Fibroblast of gingiva (primary cell): ENCODE measurements at regions not wholly inside any gene's neighbourhood (a gene's known extent, or its start where the extent isn't known, plus 50 kb on each side); places are given as distances from the start of the nearest gene placed in this dataset.

ENCODE experiments used
- DNase-seq: peaks from one replicate; pipeline ENCODE4 v3.0.0-alpha.2; 2011; ENCODE audit warnings: low read depth

DNA sequence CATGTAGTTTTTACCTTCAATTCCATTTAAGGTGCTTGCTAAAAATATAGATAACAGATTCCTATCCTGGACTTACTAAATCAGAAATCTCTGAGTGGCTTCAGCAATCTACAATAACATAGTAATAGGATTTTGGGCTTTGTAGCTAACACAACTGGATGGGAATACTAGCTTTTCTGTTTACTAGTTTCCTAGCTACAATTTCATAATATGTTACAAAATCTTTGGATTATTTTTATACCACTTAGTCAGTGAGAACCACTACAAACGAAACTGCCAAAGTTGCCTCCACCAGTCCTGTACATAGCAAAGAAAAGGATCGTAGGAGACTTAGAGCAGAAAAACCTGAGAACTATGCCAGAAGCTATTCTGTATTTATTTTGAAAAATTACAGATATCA is 87.7 kb upstream of the ANO3 start:
- peak; percentile 84 for DNase-seq

DNA sequence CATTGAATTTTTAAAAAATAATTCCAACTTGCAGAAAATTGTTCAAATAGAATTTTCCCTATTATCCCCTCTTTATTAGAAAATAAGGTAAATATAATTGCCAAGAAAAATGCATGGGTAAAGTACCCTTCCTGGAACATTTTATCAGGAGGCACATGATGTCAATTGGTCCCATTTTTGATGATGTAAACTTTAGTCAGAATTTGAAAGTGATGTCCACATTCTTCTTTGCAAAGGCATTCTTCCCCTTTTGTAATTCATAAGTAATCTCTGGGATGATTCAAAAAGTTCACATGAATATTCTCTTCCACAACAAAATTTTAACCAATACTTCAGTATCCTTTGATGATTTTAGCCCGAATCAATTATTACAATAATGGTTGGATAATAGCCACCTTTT is 86.9 kb upstream of the ANO3 start:
- DNase-seq = peak; percentile 65

DNA sequence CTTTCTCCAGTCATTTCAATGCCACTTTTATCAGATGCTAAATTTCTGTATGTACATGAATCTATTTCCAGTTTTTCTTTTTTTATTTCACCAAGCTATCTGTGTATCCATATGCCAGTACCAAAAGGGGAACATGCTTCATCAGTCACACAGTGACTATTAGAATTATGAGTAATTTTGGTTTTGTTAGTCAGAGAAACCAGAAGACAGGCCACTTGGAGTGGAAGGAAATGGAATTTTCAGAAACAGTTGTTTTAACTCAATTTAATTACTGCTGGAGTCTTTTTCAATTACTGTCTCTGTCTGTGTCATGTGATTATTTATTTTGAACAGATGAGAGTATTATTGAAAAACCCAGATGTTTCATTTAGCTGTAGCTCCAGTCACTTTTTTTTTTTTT is 84.6 kb upstream of the ANO3 start:
- peak; percentile 68 for DNase-seq

GRCh38 chr11:26248661-26249060 is 83.3 kb upstream of the ANO3 start:
- no peak for DNase-seq

DNA sequence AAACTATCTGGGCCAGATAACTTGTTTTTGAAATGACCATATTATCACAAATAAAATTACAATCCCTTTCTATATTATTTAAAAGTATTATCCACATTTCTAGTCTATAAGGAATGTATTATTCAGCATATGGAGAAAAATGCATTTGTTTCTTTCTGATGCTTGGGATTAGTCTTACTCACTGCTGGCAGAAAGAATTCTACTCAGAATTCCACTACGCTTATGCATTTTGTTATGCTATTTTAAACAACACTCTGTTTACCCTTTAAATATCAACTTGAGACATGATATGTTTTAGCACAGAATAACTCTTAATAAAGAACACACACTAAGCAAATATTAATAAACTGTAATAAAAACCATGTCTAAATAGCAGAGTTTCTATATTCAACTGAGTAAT is 77.6 kb upstream of the ANO3 start:
- peak; percentile 34 for DNase-seq

GRCh38 chr11:26263769-26264168 is 68.2 kb upstream of the ANO3 start:
- DNase-seq = no peak

DNA sequence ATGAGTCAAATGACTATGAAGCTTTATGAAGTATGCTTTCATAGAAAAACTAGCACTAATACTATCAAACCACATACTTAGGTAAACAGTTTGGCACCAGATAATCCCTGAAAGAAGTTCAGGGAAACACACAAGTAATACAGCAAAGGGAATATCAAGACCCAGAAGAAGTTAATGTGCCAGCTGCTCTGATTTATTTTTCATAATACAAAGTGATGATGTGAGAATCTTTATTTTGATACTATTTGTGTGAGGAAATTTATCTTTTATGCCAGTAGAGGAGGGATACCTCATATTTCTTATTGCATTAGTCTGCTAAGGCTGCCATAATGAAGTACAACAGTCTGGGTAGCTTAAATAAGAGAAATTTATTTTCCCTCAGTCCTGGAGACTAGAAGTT is 67.7 kb upstream of the ANO3 start:
- no peak for DNase-seq

DNA sequence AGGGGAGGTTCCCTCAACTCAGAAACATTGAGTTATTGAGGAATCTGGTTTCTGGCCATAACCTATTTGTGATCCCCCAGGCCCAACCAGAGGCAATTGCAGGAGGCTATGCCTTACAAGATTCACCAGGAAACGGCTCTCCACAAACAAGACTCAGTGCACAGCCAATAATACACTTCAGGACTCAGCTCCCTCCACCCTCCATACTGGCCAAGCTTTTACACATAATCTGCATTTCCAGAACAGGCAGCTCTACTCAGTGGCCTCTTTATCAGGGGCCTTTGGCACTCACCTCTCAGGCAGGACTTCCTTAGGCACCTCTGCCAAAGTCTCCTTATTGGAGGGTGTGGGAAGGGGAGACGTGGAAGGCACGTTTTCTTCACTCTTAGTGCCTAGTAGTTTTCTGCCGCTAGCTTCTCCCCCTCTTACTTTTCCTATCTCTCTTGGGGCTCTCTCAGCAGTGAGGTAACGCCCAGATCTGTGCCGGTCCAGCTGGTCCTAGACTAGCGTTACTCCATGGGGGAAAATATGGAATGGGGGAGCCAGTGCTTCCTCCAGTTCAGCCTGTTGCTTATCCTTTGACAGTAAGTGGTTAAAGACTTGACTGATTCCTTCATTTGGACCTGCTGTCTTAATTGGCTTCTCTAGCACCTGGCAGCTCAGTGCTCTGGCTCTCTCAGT is 62.8 kb upstream of the ANO3 start:
- DNase-seq = no peak

DNA sequence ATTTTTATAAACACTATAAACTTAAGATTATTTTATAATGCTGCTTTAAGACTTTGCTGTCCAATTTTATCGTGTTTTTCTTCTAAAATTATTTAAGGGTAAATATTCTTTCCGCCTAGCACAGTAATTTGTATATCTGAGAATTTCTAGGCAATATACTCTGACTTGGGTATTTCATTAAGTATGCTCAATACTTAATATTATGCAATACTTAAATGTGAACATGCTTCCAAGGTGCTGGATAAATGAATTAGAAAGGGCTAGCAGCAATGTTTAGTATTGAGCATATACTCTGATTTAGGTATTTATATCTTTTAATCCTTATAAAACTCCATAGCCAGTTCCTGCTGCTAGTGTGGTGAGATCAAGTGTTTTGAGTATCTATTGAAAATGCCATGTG is 60.3 kb upstream of the ANO3 start:
- DNase-seq = no peak

DNA sequence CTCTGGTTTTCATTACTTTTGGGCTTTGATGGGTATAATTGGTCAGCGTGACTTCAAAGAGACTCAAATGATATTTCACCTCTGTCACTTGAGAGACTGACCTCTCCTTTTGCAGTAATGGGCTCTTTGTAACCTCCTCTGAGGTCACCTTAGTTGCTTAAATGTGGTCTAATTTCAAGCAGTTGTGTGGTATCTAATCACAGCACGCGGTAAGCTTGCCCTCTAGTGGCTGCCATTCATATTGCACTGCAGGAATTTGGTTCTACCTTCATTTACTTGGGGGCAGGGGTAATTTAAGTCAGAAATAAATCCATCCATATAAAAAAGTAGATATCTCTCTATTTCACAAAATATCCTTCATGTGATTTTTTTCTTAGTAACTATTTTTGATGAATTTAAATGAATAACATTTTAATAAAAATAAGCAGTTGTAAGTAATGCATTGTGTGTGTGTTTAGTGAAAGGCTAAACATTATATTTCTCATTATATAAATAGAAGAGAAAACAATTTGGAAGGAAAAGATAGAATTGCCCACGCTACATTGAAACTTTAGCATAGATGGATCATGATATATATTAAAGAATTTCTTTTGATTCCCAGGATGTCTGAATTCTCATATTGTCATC is 55.0 kb upstream of the ANO3 start:
- DNase-seq = peak; percentile 69

- DNase-seq = no peak
Measured at GRCh38 chr11:26278354-26278753, 53.6 kb upstream of the ANO3 start.
